ENCODE measurements at regions not wholly inside any gene's neighbourhood (a gene's known extent, or its start where the extent isn't known, plus 50 kb on each side); places are given as distances from the start of the nearest gene placed in this dataset.

DNA sequence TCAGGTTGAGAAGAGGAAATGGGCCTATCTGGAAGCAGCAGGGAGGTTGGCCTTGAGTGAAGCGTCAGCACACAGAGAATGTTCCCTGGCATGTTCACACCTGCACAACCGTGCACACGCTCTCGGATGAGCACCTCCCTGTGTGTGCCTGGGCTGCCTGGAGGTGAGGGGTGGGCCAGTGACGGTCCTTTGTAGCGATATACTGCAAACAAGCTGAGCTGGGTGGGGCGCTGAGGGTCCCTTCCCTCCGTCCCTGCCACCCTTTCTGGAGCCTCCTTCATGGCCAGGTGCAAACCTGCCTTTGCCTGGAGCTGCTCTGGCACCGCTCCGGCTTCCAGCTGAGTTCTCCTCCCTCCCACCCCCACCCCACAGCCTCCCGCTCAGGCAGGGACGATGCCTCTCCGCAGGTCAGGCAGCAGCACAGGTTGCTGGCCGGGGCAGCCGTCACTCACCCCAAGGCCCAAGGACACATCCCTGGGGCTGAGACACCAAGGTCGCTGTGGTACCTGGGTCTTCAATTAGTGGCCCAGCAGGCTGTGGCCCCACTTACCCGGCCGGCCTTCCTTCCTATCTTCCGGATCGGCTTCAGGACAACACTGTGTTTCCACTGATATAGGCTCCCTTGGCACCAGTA lies 111.6 kb downstream of the ERMARD start:
- POLR2A ChIA-PET (ENCODE audit: low non-redundant PET) = no interaction called here
- intact Hi-C loops (cut with micrococcal nuclease; ENCODE audit: unreplicated experiment) = no loop called here
- no peaks in the 10 kb centered on the region for H3K36me3 ChIP-seq (ENCODE audit: insufficient read depth, low read length, poor library complexity, severe bottlenecking)
- no peak overlapping the region for H3K4me3 ChIP-seq (ENCODE audit: low read depth, low read length, poor library complexity, severe bottlenecking)
- DNase-seq (ENCODE audit: low spot score) = no peak
- H3K27me3 ChIP-seq (replicated peaks; ENCODE audit: insufficient read depth, low read depth, low read length, poor library complexity) = no peaks in the 10 kb centered on the region
- CTCF ChIA-PET = no interaction called here
- no peak overlapping the region for H3K27ac ChIP-seq (ENCODE audit: low read depth, low read length, poor library complexity, severe bottlenecking)
- BruUV-seq (replicated peaks) = no TSS peak
- no peak for TF ChIP-seq EZH2 (IDR thresholded peaks at IDR 0.05; ENCODE audit: borderline replicate concordance, low read depth, low read length, poor library complexity, severe bottlenecking)
- TF ChIP-seq, protein P1, sequence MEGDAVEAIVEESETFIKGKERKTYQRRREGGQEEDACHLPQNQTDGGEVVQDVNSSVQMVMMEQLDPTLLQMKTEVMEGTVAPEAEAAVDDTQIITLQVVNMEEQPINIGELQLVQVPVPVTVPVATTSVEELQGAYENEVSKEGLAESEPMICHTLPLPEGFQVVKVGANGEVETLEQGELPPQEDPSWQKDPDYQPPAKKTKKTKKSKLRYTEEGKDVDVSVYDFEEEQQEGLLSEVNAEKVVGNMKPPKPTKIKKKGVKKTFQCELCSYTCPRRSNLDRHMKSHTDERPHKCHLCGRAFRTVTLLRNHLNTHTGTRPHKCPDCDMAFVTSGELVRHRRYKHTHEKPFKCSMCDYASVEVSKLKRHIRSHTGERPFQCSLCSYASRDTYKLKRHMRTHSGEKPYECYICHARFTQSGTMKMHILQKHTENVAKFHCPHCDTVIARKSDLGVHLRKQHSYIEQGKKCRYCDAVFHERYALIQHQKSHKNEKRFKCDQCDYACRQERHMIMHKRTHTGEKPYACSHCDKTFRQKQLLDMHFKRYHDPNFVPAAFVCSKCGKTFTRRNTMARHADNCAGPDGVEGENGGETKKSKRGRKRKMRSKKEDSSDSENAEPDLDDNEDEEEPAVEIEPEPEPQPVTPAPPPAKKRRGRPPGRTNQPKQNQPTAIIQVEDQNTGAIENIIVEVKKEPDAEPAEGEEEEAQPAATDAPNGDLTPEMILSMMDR (conservative IDR thresholded peaks at IDR 0.05; ENCODE audit: low read depth, low read length) = no peak
- no peaks in the 10 kb centered on the region for H3K4me1 ChIP-seq (ENCODE audit: insufficient read depth, low read length, poor library complexity, severe bottlenecking)
- no peaks in the 10 kb centered on the region for H3K9me3 ChIP-seq (ENCODE audit: low read depth, low read length, poor library complexity, severe bottlenecking)

DNA sequence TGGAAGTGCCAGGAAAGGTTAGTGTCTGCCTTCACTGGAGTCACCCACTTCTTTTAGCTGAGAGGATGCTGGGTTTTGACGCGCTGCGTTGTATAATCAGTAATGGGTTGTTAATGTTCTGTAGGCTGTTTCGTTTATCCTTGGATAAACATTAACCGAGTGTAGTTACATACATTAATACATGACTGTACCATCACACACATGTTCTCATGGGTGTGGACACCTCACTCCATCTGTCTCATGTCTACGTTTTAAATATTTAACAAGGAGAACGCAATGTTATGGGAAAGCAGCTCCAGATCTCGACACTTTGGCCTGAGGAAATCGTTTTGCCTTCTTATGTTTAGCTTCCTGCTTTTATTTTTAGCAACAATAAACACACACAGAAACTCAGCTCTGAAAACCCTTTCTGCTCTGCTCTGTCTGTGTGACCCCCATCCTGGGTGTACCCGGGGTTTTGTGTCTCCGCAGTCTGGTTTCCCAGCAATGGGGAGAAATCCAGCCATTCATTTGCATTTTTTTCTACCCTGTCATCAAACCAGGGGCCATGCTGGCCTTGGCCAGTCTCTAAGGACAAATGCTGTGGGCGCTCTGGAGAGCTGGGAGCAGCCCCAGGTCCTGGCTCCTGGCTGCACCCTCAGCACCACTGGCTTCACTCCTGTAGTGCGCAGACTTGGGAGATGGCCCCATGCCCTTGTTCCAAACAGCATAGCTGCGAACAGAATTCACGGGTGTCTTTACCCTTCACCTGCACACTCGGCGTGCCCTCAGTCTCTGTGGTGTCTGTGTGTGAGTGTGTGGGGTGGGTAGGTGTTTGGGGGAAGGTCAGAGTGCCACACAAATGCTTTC lies 110.8 kb downstream of the ERMARD start:
- H3K4me3 ChIP-seq (ENCODE audit: low read depth, low read length, poor library complexity, severe bottlenecking) = no peak overlapping the region
- no peaks in the 10 kb centered on the region for H3K27me3 ChIP-seq (replicated peaks; ENCODE audit: insufficient read depth, low read depth, low read length, poor library complexity)
- no peak for TF ChIP-seq EZH2 (IDR thresholded peaks at IDR 0.05; ENCODE audit: borderline replicate concordance, low read depth, low read length, poor library complexity, severe bottlenecking)
- TF ChIP-seq, protein P1 (conservative IDR thresholded peaks at IDR 0.05; ENCODE audit: low read depth, low read length) = no peak
- DNase-seq (ENCODE audit: low spot score) = no peak
- no peaks in the 10 kb centered on the region for H3K9me3 ChIP-seq (ENCODE audit: low read depth, low read length, poor library complexity, severe bottlenecking)
- no peak overlapping the region for H3K27ac ChIP-seq (ENCODE audit: low read depth, low read length, poor library complexity, severe bottlenecking)
- POLR2A ChIA-PET (ENCODE audit: low non-redundant PET) = no interaction called here
- CTCF ChIA-PET = no interaction called here
- H3K4me1 ChIP-seq (ENCODE audit: insufficient read depth, low read length, poor library complexity, severe bottlenecking) = no peaks in the 10 kb centered on the region
- H3K36me3 ChIP-seq (ENCODE audit: insufficient read depth, low read length, poor library complexity, severe bottlenecking) = no peaks in the 10 kb centered on the region
- intact Hi-C loops (cut with micrococcal nuclease; ENCODE audit: unreplicated experiment) = no loop called here
- BruUV-seq (replicated peaks) = no TSS peak

DNA sequence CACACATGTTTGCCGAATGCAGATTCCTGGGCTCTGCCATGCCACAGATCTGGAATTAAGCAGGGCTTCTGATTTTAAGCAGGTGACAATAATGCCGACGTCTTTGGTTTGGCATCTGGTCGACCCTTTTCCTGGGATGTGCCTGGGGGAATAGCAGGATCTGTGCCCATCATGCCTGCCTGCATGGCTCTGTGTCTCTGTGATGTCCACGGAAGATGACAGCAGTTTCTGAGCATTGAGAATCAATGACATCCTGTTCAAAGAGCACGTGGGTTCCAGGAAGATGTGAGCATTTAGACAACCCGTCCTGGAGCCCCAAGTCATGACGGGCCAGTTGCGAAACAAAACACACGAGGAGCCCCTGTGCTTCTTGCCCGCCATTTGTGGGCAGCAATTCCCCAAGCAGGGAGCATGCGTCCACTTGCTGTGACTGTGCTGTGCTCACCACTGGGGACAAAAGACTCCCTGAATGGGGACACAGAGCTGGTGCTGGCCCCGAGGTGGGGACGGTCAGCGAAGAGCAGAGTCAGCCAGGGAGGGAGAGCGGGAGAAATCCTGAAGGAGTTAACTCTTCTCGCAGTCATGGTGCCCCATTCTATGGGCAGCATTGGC lies 110.1 kb downstream of the ERMARD start:
- no peaks in the 10 kb centered on the region for H3K9me3 ChIP-seq (ENCODE audit: low read depth, low read length, poor library complexity, severe bottlenecking)
- no peaks in the 10 kb centered on the region for H3K27me3 ChIP-seq (replicated peaks; ENCODE audit: insufficient read depth, low read depth, low read length, poor library complexity)
- ChIA-PET POLR2A (ENCODE audit: low non-redundant PET) (no interaction called here), CTCF (no interaction called here)
- H3K36me3 ChIP-seq (ENCODE audit: insufficient read depth, low read length, poor library complexity, severe bottlenecking) = no peaks in the 10 kb centered on the region
- no peak overlapping the region for H3K4me3 ChIP-seq (ENCODE audit: low read depth, low read length, poor library complexity, severe bottlenecking)
- intact Hi-C loops (cut with micrococcal nuclease; ENCODE audit: unreplicated experiment) = no loop called here
- H3K4me1 ChIP-seq (ENCODE audit: insufficient read depth, low read length, poor library complexity, severe bottlenecking) = no peaks in the 10 kb centered on the region
- no TSS peak for BruUV-seq (replicated peaks)
- TF ChIP-seq EZH2 (IDR thresholded peaks at IDR 0.05; ENCODE audit: borderline replicate concordance, low read depth, low read length, poor library complexity, severe bottlenecking) = no peak
- TF ChIP-seq, protein P1 (conservative IDR thresholded peaks at IDR 0.05; ENCODE audit: low read depth, low read length) = no peak
- DNase-seq (ENCODE audit: low spot score) = no peak
- no peak overlapping the region for H3K27ac ChIP-seq (ENCODE audit: low read depth, low read length, poor library complexity, severe bottlenecking)
